BJ (cell line): ENCODE measurements at regions not wholly inside any gene's neighbourhood (a gene's known extent, or its start where the extent isn't known, plus 50 kb on each side); places are given as distances from the start of the nearest gene placed in this dataset.

ENCODE experiments used
- CTCF ChIA-PET: fragments of 350-600 bp; formaldehyde crosslinking; extraction: SDS; loops from one replicate; lab custom pipeline; 2021; ENCODE audit warnings: antibody characterized with exemption, inconsistent platforms; lab: Yijun Ruan, JAX
- POLR2A ChIA-PET: fragments of 300-600 bp; sonication (Branson Sonifier 250); formaldehyde crosslinking; extraction: SDS; loops from one replicate; lab custom pipeline; 2021; ENCODE audit warnings: antibody characterized with exemption; lab: Charles Lee
- DNase-seq: peaks from one replicate; pipeline ENCODE4 v3.0.0-alpha.2; 2011; ENCODE audit warnings: low read depth
- H3K27me3 ChIP-seq: 2 replicates; pipeline ENCODE4 v1.6.0; 2011; ENCODE audit warnings: low read length; ENCODE audit not compliant: control insufficient read depth, insufficient read depth
- H3K36me3 ChIP-seq: 2 replicates; pipeline ENCODE4 v1.5.1; 2011; ENCODE audit warnings: low read length; ENCODE audit not compliant: control insufficient read depth, insufficient read depth
- H3K4me3 ChIP-seq: 2 replicates; pipeline ENCODE4 v1.5.1; 2011; ENCODE audit warnings: low read depth, mild to moderate bottlenecking, control low read depth, low read length
- TF ChIP-seq, protein P1 (sequence below): IDR thresholded peaks from 2 replicates; pipeline ENCODE4 v1.5.1; 2011; ENCODE audit warnings: low read depth, mild to moderate bottlenecking, control low read depth, inconsistent platforms, low read length, moderate library complexity; ENCODE audit not compliant: insufficient read depth

DNA sequence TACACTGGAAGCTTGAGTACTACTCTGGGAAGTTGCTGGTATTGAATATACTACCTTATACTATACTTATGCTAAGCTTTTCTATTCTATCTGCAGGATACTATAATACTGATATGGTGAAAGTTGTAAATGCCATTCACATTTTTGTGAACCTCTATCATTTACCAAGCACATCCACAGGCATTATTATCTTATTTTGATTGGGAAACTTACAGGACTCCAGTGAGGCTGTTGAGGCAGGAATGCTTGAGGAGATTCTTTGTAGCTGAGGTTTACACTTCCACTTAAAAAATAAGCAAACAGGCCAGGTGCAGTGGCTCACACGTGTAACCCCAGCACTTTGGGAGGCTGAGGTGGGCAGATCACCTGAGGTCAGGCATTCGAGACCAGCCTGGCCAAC, 442.9 kb downstream of the QKI start:
- Histone ChIP-seq H3K27me3 (no peaks in the 10 kb centered on the region), H3K36me3 (no peaks in the 10 kb centered on the region), H3K4me3 (no peak overlapping the region)
- POLR2A ChIA-PET: no interaction called here
- TF ChIP-seq, protein P1, sequence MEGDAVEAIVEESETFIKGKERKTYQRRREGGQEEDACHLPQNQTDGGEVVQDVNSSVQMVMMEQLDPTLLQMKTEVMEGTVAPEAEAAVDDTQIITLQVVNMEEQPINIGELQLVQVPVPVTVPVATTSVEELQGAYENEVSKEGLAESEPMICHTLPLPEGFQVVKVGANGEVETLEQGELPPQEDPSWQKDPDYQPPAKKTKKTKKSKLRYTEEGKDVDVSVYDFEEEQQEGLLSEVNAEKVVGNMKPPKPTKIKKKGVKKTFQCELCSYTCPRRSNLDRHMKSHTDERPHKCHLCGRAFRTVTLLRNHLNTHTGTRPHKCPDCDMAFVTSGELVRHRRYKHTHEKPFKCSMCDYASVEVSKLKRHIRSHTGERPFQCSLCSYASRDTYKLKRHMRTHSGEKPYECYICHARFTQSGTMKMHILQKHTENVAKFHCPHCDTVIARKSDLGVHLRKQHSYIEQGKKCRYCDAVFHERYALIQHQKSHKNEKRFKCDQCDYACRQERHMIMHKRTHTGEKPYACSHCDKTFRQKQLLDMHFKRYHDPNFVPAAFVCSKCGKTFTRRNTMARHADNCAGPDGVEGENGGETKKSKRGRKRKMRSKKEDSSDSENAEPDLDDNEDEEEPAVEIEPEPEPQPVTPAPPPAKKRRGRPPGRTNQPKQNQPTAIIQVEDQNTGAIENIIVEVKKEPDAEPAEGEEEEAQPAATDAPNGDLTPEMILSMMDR: no peak
- CTCF ChIA-PET: no interaction called here
- DNase-seq: no peak

DNA sequence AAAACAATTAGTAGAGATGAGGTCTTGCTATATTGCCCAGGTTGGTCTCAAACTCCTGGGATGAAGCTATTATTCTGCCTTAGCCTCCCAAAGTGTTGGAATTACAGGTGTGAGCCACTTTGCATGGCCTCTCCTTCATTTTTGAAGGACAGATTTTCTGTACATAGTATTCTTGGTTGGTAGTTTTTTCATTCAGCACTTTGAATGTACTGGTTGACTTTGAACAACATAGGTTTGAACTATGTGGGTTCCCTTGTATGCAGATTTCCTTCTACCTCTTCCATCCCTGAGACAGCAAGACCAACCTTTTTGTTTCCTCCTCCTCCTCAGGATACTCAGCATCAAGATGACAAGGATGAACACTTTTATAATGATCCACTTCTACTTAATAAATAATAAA, 436.4 kb downstream of the QKI start:
- POLR2A ChIA-PET: no interaction called here
- CTCF ChIA-PET: no interaction called here
- Histone ChIP-seq H3K36me3 (no peaks in the 10 kb centered on the region), H3K27me3 (no peaks in the 10 kb centered on the region), H3K4me3 (no peak overlapping the region)
- no peak for DNase-seq
- TF ChIP-seq, protein P1: no peak

DNA sequence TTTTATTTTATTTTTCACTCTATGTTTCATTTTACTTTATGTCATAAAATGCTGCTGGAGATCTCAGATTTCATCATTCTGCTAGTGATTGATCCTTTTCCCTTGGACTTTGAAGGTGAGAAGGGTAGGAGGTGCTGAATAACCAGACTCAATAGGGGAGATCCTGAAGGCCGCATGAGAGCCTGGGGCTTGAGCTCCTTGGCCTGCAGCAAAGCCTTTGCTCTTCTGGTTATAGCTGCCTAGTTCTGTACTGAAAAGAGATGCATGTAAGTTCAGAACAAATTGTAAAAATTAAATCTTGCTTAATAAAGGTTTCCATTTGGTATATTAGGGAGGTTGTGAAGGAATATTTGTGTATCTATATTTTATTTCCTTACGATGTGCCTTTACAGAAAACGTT, 430.2 kb downstream of the QKI start:
- H3K36me3 ChIP-seq: no peaks in the 10 kb centered on the region
- POLR2A ChIA-PET: no interaction called here
- TF ChIP-seq, protein P1: no peak

DNA sequence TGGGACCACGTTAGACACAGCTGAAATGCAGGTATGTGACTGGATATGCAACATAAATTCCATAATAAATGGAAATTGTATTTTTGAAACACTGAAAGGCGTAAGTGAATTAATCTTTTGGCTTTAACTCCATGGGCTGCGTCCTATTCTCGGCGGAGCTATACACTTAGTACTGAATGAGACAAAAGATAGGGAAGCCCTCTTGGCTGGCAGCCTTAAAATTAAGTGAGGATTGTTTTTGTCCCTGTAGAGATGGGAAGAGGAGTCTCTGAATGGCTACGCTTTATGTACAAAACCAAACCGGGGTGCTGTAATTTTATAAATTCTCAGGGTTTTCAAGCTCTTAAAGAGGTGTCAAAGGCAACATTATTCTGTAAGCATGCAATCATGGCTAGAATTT, 429.8 kb downstream of the QKI start:
- no peak for DNase-seq
- CTCF ChIA-PET: no interaction called here
- TF ChIP-seq, protein P1: no peak
- no peaks in the 10 kb centered on the region for H3K27me3 ChIP-seq
- H3K36me3 ChIP-seq: no peaks in the 10 kb centered on the region
- H3K4me3 ChIP-seq: no peak overlapping the region
- POLR2A ChIA-PET: no interaction called here

More for the DNA sequence above, 430.2 kb downstream of the QKI start:
- CTCF ChIA-PET: no interaction called here
- Histone ChIP-seq H3K27me3 (no peaks in the 10 kb centered on the region), H3K4me3 (no peak overlapping the region)
- DNase-seq: no peak

DNA sequence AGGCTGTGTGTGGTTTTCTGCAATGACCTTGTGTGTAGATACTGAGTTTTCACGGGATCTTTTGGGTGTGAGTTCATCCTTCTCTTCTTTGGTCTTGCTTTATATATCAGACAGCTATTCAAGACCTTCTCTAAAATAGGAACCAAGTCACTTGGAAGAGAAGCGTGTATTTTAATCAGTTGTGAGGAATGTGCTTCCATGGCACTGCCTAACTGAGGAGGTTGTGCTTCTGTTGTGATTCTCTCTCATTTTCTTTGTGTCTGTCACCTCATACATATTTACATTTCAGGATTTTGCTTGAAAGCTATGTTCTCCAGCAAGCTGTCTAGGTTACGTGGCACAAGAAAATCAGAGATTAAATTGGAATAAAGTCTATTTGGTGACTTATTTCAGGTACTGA, 428.7 kb downstream of the QKI start:
- Histone ChIP-seq H3K36me3 (no peaks in the 10 kb centered on the region), H3K4me3 (no peak overlapping the region), H3K27me3 (no peaks in the 10 kb centered on the region)
- no peak for DNase-seq
- ChIA-PET CTCF (interaction anchor here (0.7 kb wide), 1 partner anchor 138 kb away, joined by 4 read pairs; no protein-coding TSS in a partner anchor), POLR2A (no interaction called here)
- TF ChIP-seq, protein P1: no peak
